ENCODE measurements at regions not wholly inside any gene's neighbourhood (a gene's known extent, or its start where the extent isn't known, plus 50 kb on each side); places are given as distances from the start of the nearest gene placed in this dataset.
A peak's percentile ranks its signal among the peaks of the same experiment; 100 is the strongest.

GRCh38 chr5:174354571-174354970, 309.1 kb downstream of the NSG2 start:
- ATAC-seq: no peak
- TF ChIP-seq RARB (CRISPR knock-in tag; IDR thresholded peaks at IDR 0.05): no peak
- no peak for TF ChIP-seq ZNF70 (CRISPR knock-in tag; IDR thresholded peaks at IDR 0.05)
- TF ChIP-seq CSRNP3 (CRISPR knock-in tag; IDR thresholded peaks at IDR 0.05): no peak
- TF ChIP-seq OSR1 (CRISPR knock-in tag; IDR thresholded peaks at IDR 0.05): no peak
- no peak for TF ChIP-seq GLIS3 (CRISPR knock-in tag; IDR thresholded peaks at IDR 0.05)
- TF ChIP-seq TCF4 (CRISPR knock-in tag; IDR thresholded peaks at IDR 0.05; ENCODE audit: borderline replicate concordance): no peak
- TF ChIP-seq, protein P1, sequence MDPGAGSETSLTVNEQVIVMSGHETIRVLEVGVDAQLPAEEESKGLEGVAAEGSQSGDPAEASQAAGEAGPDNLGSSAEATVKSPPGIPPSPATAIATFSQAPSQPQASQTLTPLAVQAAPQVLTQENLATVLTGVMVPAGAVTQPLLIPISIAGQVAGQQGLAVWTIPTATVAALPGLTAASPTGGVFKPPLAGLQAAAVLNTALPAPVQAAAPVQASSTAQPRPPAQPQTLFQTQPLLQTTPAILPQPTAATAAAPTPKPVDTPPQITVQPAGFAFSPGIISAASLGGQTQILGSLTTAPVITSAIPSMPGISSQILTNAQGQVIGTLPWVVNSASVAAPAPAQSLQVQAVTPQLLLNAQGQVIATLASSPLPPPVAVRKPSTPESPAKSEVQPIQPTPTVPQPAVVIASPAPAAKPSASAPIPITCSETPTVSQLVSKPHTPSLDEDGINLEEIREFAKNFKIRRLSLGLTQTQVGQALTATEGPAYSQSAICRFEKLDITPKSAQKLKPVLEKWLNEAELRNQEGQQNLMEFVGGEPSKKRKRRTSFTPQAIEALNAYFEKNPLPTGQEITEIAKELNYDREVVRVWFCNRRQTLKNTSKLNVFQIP (CRISPR knock-in tag; IDR thresholded peaks at IDR 0.05; ENCODE audit: borderline replicate concordance, low read depth): no peak
- no peak for TF ChIP-seq PPARA (CRISPR knock-in tag; IDR thresholded peaks at IDR 0.05; ENCODE audit: borderline replicate concordance)
- TF ChIP-seq, protein P2, sequence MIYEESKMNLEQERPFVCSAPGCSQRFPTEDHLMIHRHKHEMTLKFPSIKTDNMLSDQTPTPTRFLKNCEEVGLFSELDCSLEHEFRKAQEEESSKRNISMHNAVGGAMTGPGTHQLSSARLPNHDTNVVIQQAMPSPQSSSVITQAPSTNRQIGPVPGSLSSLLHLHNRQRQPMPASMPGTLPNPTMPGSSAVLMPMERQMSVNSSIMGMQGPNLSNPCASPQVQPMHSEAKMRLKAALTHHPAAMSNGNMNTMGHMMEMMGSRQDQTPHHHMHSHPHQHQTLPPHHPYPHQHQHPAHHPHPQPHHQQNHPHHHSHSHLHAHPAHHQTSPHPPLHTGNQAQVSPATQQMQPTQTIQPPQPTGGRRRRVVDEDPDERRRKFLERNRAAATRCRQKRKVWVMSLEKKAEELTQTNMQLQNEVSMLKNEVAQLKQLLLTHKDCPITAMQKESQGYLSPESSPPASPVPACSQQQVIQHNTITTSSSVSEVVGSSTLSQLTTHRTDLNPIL (CRISPR knock-in tag; IDR thresholded peaks at IDR 0.05; ENCODE audit: low read depth): no peak
- no peak for TF ChIP-seq TSHZ2 (CRISPR knock-in tag; IDR thresholded peaks at IDR 0.05)
- no peak for TF ChIP-seq CSDC2 (CRISPR knock-in tag; IDR thresholded peaks at IDR 0.05)
- TF ChIP-seq ZC3H10 (CRISPR knock-in tag; IDR thresholded peaks at IDR 0.05): no peak
- no peak for TF ChIP-seq TOX (CRISPR knock-in tag; IDR thresholded peaks at IDR 0.05; ENCODE audit: borderline replicate concordance)
- TF ChIP-seq ESRRG (CRISPR knock-in tag; IDR thresholded peaks at IDR 0.05): no peak

GRCh38 chr5:174355208-174355612, 309.7 kb downstream of the NSG2 start:
- peak; percentile 88 for ATAC-seq
- TF ChIP-seq, protein P2 (CRISPR knock-in tag; IDR thresholded peaks at IDR 0.05; ENCODE audit: low read depth): peak; percentile 88
- peak; percentile 76 for TF ChIP-seq ISL1 (CRISPR knock-in tag; IDR thresholded peaks at IDR 0.05)
- no peak for TF ChIP-seq OSR1 (CRISPR knock-in tag; IDR thresholded peaks at IDR 0.05)
- TF ChIP-seq, protein P1 (CRISPR knock-in tag; IDR thresholded peaks at IDR 0.05; ENCODE audit: borderline replicate concordance, low read depth): no peak
- no peak for TF ChIP-seq SNAI2 (CRISPR knock-in tag; IDR thresholded peaks at IDR 0.05)
- TF ChIP-seq ZFP3 (CRISPR knock-in tag; IDR thresholded peaks at IDR 0.05): peak; percentile 42; the same call in 1 of the 2 replicates
- TF ChIP-seq BACH2 (CRISPR knock-in tag; IDR thresholded peaks at IDR 0.05; ENCODE audit: borderline replicate concordance): no peak

- no peak for TF ChIP-seq ZNF565 (CRISPR knock-in tag; conservative IDR thresholded peaks at IDR 0.05; ENCODE audit: low read depth)
- no peak for TF ChIP-seq ISL1 (CRISPR knock-in tag; IDR thresholded peaks at IDR 0.05)
- no peak for TF ChIP-seq OSR1 (CRISPR knock-in tag; IDR thresholded peaks at IDR 0.05)
- no peak for TF ChIP-seq PPARA (CRISPR knock-in tag; IDR thresholded peaks at IDR 0.05; ENCODE audit: borderline replicate concordance)
- TF ChIP-seq ZNF8 (CRISPR knock-in tag; IDR thresholded peaks at IDR 0.05): no peak
- no peak for TF ChIP-seq TSHZ2 (CRISPR knock-in tag; IDR thresholded peaks at IDR 0.05)
- TF ChIP-seq ZC3H10 (CRISPR knock-in tag; IDR thresholded peaks at IDR 0.05): no peak
- TF ChIP-seq, protein P2 (CRISPR knock-in tag; IDR thresholded peaks at IDR 0.05; ENCODE audit: low read depth): no peak
- TF ChIP-seq ESRRG (CRISPR knock-in tag; IDR thresholded peaks at IDR 0.05): no peak
- no peak for TF ChIP-seq TCF4 (CRISPR knock-in tag; IDR thresholded peaks at IDR 0.05; ENCODE audit: borderline replicate concordance)
- no peak for TF ChIP-seq ZFP3 (CRISPR knock-in tag; IDR thresholded peaks at IDR 0.05)
- no peak for TF ChIP-seq TOX (CRISPR knock-in tag; IDR thresholded peaks at IDR 0.05; ENCODE audit: borderline replicate concordance)
- no peak for ATAC-seq
Measured at GRCh38 chr5:174355995-174356394, 310.5 kb downstream of the NSG2 start.

All from SK-N-SH treated with all-trans-retinoic acid at 6 μM for 48 hours (cell line).